GM18502 (cell line): ENCODE measurements at regions not wholly inside any gene's neighbourhood (a gene's known extent, or its start where the extent isn't known, plus 50 kb on each side); places are given as distances from the start of the nearest gene placed in this dataset.

Experiments used
- ATAC-seq: cut with Tn5 transposase; IDR thresholded peaks from one replicate; pipeline ENCODE4 v1.9.1; 2021; ENCODE audit warnings: mild to moderate bottlenecking; ENCODE audit not compliant: unreplicated experiment, poor library complexity

DNA sequence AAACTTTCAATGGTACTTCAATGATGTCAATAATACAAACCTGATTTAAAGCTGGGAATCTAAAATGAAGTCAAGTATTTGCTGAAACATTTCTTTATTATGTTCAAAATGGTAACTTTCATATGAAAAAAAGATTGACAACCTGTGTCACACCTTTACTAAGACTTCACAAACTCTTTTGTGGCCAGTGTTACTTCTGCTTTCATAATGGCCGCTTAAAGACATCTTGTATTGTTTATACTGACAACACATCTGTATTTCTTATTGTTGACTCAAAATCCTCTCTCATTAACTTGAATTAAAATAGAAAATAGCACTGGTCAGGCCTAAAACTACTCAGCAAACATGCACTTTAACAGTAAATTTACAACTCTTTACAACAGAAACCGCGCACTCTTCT is 312.3 kb upstream of the CNTN6 start:
- ATAC-seq, result no peak

DNA sequence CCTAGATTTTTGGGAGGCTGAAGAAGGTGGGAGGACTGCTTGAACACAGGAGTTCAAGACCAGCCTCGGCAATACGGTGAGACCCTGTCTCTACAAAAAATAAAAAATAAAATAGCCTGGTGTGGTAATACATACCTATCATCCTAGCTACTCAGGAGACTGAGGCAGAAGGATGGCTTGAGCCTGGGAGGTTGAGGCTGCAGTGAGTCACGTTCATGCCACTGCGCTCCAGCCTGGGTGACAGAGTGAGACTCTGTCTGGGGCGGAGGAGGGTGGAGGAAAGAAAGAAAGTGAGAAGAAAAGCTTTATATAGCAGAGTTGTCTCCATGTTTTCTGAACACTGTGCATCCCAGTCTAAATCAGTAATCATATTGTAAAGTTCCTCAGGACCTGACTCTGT is 301.4 kb upstream of the CNTN6 start:
- no peak for ATAC-seq

DNA sequence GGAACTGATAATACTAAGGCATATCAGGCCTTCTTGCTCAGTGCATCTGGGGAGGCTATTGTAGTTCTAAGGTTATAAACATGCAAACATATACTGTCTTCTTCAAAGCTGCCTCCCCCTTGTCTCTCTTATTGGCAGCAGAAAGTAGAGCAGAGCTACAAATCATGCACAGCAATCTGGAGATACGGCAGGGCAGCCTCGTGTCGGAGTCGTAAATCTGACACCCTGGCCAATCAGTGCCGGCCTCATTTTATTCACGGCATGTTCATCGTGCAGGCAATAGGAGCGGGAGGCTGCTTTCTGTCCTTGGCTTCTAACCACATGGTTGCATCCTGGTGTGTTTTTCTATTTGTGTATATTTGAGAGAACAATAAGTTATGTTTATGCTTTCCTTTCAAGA is 300.2 kb upstream of the CNTN6 start:
- no peak for ATAC-seq

- ATAC-seq, result no peak
These were observed 288.6 kb upstream of the CNTN6 start for GRCh38 chr3:804211-804610.

DNA sequence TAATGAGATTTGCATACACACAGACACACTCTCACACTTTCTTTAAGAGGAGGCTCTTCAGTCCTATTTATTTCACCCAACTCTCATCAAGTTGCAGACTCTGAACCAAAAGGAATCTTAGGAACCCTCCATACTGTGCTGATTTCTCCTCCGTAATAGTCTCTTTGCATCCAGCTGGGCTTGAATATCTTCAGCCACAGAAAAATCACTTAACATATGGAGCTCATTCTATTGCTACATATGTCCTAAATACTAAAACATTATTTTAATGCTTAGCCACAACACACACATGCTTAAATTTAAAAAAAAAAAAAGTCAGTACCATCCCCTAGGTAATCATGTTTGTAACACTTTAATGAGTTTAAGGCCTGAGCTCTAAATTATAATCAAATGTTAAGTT is 287.5 kb upstream of the CNTN6 start:
- ATAC-seq, result no peak

DNA sequence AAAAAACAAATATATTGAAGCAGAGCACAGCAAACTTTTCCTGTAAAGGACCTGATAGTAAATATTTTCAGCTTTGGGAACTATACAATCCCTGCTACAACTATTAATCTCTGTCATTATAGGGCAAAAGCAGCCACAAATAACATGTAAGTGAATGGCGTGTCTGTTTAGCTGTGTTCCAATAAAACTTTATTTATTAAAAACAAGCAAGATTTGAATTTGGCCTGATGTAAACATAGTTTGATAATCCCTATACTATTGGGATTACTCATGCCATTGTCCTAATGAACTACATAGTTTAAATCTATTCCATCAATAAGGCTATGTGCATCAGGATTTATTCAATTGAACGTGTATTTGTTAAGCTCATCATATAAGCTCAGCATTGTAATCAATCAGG is 286.8 kb upstream of the CNTN6 start:
- ATAC-seq, result no peak

GRCh38 chr3:816605-817004 is 276.2 kb upstream of the CNTN6 start:
- no peak for ATAC-seq

GRCh38 chr3:834679-835078 is 258.1 kb upstream of the CNTN6 start:
- ATAC-seq, result no peak

- no peak for ATAC-seq
These were observed 257.7 kb upstream of the CNTN6 start for GRCh38 chr3:835096-835495.

- ATAC-seq, result no peak
These were observed 252.8 kb upstream of the CNTN6 start for GRCh38 chr3:839981-840380.

DNA sequence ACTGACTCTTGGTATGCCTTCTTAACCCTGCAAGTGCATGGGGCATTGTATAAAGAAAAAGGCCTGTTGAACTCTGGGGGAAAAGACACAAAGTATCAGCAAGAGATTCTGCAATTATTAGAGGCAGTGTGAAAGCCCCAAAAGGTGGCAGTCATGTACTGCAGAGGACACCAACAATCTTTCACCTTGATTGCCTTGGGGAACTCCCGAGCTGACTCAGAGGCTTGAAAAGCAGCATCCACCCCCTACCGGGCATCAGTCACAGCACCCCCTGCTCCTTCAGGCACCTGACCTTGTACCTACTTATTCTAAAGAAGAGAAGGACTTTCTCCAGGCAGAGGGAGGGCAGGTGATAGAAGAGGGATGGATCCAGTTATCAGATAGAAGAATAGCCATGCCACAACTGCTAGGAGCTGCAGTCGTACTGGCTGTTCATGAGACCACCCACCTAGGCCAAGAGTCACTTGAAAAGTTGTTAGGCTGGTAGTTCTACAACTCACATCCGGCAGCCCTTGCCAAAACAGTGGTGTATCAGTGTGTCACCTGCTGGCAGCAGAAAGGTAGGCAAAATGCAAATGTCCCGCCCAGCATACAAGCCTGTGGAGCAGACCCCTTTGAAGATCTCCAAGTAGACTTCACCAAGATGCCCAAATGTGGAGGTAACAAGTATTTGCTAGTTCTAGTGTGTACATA is 241.6 kb upstream of the CNTN6 start:
- peak; percentile 84 for ATAC-seq

- peak; percentile 39 for ATAC-seq
These were observed 240.8 kb upstream of the CNTN6 start for GRCh38 chr3:852033-852432.

DNA sequence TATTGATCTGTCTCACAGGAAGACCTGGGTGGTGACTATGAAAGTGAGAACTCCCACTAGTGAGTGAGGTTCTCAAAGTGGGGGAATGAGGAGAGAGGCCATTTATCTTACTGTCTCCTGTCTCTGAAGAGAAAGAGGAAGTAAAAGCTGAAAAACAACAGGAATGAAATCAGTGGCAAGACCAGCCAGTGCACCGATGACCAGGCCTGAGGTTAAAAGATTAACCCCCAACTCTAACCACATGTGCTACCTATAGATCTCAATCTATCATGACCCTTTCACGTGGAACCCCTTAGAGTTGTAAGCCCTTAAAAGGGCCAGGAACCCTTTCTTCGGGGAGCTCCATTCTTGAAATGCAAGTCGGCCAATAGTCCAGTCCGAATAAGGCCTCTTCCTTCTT is 239.3 kb upstream of the CNTN6 start:
- ATAC-seq, result no peak

DNA sequence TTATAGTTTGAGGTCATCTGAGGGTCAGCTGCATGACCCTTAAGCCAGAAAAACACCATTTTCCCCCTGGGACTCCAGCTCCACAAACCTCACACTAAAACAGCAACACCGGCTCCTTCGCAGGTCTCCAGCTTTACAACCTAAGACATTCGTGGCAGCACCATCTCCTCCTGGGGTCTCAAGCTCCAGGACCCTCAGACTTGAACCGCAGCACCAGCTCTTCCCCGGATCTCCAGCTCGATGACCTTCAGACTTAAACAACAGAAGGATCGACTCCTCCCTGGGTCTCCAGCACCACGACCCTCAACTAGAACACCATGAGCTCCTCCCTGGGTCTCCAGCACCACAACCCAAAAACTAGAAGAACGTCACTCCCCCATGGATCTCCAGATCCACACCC is 233.7 kb upstream of the CNTN6 start:
- ATAC-seq, result no peak

- ATAC-seq, result no peak
These were observed 231.1 kb upstream of the CNTN6 start for GRCh38 chr3:861721-862120.

DNA sequence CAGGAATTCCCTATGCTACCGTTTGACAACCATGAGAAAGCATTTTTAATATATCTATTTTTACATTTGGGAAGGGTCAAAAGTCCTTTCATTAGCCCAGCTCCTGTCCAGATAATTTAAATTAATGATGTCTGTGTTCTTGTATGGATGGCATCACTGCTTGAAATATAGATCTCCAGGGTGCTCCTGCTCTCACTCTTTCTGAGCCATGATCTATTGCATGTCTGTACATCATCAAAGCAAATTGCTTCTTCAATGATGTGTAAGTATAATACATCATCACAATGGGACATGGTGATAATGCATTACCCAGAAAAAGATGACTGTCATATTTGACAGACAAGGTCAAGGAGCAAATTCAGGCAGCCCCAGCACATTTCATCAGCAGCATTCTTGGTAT is 223.6 kb upstream of the CNTN6 start:
- ATAC-seq, result no peak

DNA sequence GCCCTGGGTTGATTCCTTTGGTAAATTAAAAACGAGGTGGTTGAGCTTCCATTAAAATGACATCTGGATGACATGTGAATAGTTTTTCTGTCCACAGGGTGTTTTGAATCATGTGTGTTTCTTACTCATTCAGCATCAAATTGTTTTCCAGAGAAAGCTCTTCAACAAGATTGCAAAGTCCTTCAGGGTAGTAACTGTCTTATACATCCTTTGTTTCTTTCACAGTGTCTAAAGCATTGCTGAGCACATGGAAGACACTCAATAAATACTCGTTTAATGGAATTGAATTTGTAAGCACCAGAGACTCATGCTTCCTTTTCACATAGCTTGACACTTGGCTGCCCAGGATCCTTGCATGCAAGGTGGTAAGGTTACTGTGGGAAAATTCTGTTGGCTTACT is 223.1 kb upstream of the CNTN6 start:
- ATAC-seq, result no peak

DNA sequence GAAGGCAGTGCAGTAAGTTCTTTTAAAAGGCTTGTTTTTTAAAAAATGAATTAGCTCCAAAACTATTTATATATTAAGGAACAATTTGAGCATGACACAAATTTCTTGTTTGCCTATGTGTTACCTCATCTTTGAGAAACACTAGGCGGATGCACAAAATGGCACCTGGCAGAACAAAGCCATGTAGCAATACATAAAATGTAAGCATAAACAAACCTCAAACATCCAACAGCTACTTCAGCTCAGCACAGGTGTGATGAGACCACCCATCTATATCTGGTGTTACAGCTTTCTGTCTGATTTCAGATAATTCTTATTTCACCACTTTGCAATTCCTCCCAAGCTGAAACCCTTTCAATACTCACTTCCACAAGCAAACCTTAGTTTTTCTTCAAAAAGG is 221.2 kb upstream of the CNTN6 start:
- no peak for ATAC-seq

GRCh38 chr3:877001-877400 is 215.8 kb upstream of the CNTN6 start:
- ATAC-seq, result no peak

DNA sequence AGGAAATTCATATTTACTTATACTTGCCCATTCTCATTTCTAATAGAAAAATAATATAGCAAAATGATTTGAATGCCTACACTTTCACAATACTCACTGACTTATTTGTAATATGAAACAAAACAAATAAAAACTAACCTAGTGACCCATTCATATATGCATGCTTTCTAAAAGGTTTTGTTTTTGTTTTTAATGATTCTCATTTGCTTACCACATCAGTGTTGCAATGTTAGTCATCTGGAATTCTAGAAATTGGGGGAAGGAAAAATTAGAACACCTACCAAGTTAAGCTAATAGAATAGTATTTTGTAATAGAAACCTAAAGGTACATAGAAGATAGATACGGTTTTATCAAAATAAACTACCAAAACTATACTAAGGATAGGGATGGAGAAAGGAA is 214.1 kb upstream of the CNTN6 start:
- no peak for ATAC-seq

DNA sequence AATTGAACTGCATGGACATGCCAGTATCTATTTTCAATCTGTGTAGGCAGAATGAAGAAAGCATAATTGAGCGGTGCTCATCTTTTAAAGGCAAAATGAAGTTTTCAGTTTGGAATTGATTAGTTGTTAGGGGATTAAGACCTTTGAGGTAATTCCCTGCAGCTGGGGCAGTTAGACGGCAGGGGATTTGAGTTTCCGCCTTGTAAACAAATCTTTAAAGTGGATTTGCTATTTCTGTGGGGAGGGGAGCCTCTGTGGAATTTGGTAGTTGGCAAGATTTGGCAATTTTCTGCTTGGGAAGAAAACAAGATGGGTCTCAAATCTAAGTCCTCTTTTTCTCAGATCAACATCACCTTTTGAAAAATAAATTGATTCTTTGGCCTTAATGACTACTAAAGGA is 212.5 kb upstream of the CNTN6 start:
- no peak for ATAC-seq

GRCh38 chr3:882533-882932 is 210.3 kb upstream of the CNTN6 start:
- ATAC-seq, result no peak
